C4-2B (cell line): ENCODE measurements at regions not wholly inside any gene's neighbourhood (a gene's known extent, or its start where the extent isn't known, plus 50 kb on each side); places are given as distances from the start of the nearest gene placed in this dataset.

Experiments used
- CTCF ChIP-seq: fragments of 450-650 bp; conservative IDR thresholded peaks from 2 replicates; pipeline ENCODE4 v1.5.1; 2017; ENCODE audit warnings: mild to moderate bottlenecking
- ZFX ChIP-seq: fragments of 450-650 bp; IDR thresholded peaks from 2 replicates; pipeline ENCODE4 v1.6.1; 2017

GRCh38 chr2:193475038-193475437 is 1280.3 kb upstream of the TMEFF2 start:
- TF ChIP-seq CTCF (peak; percentile 6; the same call in 1 of the 2 replicates), ZFX (no peak)
